GM19455 (cell line): ENCODE measurements at regions not wholly inside any gene's neighbourhood (a gene's known extent, or its start where the extent isn't known, plus 50 kb on each side); places are given as distances from the start of the nearest gene placed in this dataset.
A peak's percentile ranks its signal among the peaks of the same experiment; 100 is the strongest.
"Not testable (repeated sequence)": the region's sequence is repeated elsewhere in the genome, so short reads cannot be mapped to it uniquely, and the experiment has no call there.

Source experiments
- ATAC-seq: cut with Tn5 transposase; IDR thresholded peaks from one replicate; pipeline ENCODE4 v1.9.1; 2021; ENCODE audit not compliant: unreplicated experiment

- no peak for ATAC-seq
These were observed 132.4 kb upstream of the PZP start for GRCh38 chr12:9340422-9341259.

GRCh38 chr12:9337656-9338055, 129.5 kb upstream of the PZP start:
- ATAC-seq, result no peak

GRCh38 chr12:9336375-9337011, 128.3 kb upstream of the PZP start:
- ATAC-seq, result not testable (repeated sequence)

- no peak for ATAC-seq
These were observed 127.7 kb upstream of the PZP start for GRCh38 chr12:9335867-9336266.

GRCh38 chr12:9334964-9335363, 126.8 kb upstream of the PZP start:
- no peak for ATAC-seq

- ATAC-seq, result no peak
These were observed 126.0 kb upstream of the PZP start for GRCh38 chr12:9334041-9334692.

GRCh38 chr12:9333161-9333560, 125.0 kb upstream of the PZP start:
- no peak for ATAC-seq

GRCh38 chr12:9332564-9332963, 124.4 kb upstream of the PZP start:
- ATAC-seq, result no peak

GRCh38 chr12:9331218-9331626, 123.0 kb upstream of the PZP start:
- peak; percentile 75 for ATAC-seq

- no peak for ATAC-seq
These were observed 120.8 kb upstream of the PZP start for GRCh38 chr12:9329019-9329418.

- no peak for ATAC-seq
These were observed 119.9 kb upstream of the PZP start for GRCh38 chr12:9328065-9328464.

GRCh38 chr12:9327320-9327719, 119.1 kb upstream of the PZP start:
- no peak for ATAC-seq

- not testable (repeated sequence) for ATAC-seq
These were observed 118.7 kb upstream of the PZP start for GRCh38 chr12:9326849-9327248.

- no peak for ATAC-seq
These were observed 117.9 kb upstream of the PZP start for GRCh38 chr12:9326085-9326484.

GRCh38 chr12:9325471-9325870, 117.3 kb upstream of the PZP start:
- no peak for ATAC-seq

GRCh38 chr12:9324782-9325181, 116.6 kb upstream of the PZP start:
- no peak for ATAC-seq

GRCh38 chr12:9323144-9323681, 115.0 kb upstream of the PZP start:
- ATAC-seq, result no peak

- no peak for ATAC-seq
These were observed 111.6 kb upstream of the PZP start for GRCh38 chr12:9319842-9320173.

GRCh38 chr12:9319044-9319841, 111.0 kb upstream of the PZP start:
- ATAC-seq, result no peak

- ATAC-seq, result not testable (repeated sequence)
These were observed 105.3 kb upstream of the PZP start for GRCh38 chr12:9313479-9313878.
